Calu3 (cell line): ENCODE measurements at regions not wholly inside any gene's neighbourhood (a gene's known extent, or its start where the extent isn't known, plus 50 kb on each side); places are given as distances from the start of the nearest gene placed in this dataset.

ENCODE experiments used
- BruUV-seq: library from RNA; stranded (reverse); fragments of 400-500 nt; replicated peaks from 2 replicates; lab custom pipeline; 2021; lab: Mats Ljungman, UMichigan
- CTCF ChIA-PET: fragments of 300-600 bp; sonication (Branson Sonifier 250); formaldehyde crosslinking; loops from one replicate; lab custom pipeline; 2022; ENCODE audit warnings: antibody characterized with exemption; lab: Charles Lee
- DNase-seq: peaks from one replicate; pipeline ENCODE4 v3.0.0; 2022
- H3K27ac Mint-ChIP-seq: one replicate; pipeline ENCODE4 v1.8.0; 2022; ENCODE audit warnings: mixed read lengths; ENCODE audit not compliant: unreplicated experiment
- H3K27me3 Mint-ChIP-seq: one replicate; pipeline ENCODE4 v1.8.0; 2022; ENCODE audit warnings: mixed read lengths; ENCODE audit not compliant: unreplicated experiment
- H3K36me3 Mint-ChIP-seq: one replicate; pipeline ENCODE4 v1.8.0; 2022; ENCODE audit warnings: mild to moderate bottlenecking, moderate library complexity, mixed read lengths; ENCODE audit not compliant: insufficient read depth, unreplicated experiment
- H3K4me1 Mint-ChIP-seq: one replicate; pipeline ENCODE4 v1.8.0; 2022; ENCODE audit warnings: mild to moderate bottlenecking, low read depth, mixed read lengths; ENCODE audit not compliant: unreplicated experiment
- H3K4me3 Mint-ChIP-seq: one replicate; pipeline ENCODE4 v1.8.0; 2022; ENCODE audit warnings: mild to moderate bottlenecking, low read depth, moderate library complexity, mixed read lengths; ENCODE audit not compliant: unreplicated experiment
- H3K9me3 Mint-ChIP-seq: one replicate; pipeline ENCODE4 v1.8.0; 2022; ENCODE audit warnings: low read depth, mixed read lengths; ENCODE audit not compliant: unreplicated experiment
- CTCF ChIP-seq: fragments of 200-600 bp; IDR thresholded peaks from one replicate; pipeline ENCODE4 v1.8.0; 2022; ENCODE audit warnings: antibody characterized with exemption; ENCODE audit not compliant: unreplicated experiment
- intact Hi-C: fragments of 100-400 bp; cut with micrococcal nuclease; formaldehyde crosslinking; loops from one replicate; pipeline ENCODE4 v1.10.0; 2022; ENCODE audit not compliant: unreplicated experiment

GRCh38 chr18:985212-985661 is 80.6 kb downstream of the ADCYAP1 start:
- BruUV-seq: no TSS peak
- TF ChIP-seq CTCF: no peak

GRCh38 chr18:986051-986450 is 81.4 kb downstream of the ADCYAP1 start:
- TF ChIP-seq CTCF: no peak
- no peaks in the 10 kb centered on the region for H3K9me3 Mint-ChIP-seq
- BruUV-seq: no TSS peak

More at GRCh38 chr18:985212-985661, 80.6 kb downstream of the ADCYAP1 start:
- CTCF ChIA-PET: no interaction called here
- peaks cover 2% of the 10 kb centered on the region for H3K27me3 Mint-ChIP-seq
- no peak for DNase-seq
- H3K9me3 Mint-ChIP-seq: no peaks in the 10 kb centered on the region
- H3K4me3 Mint-ChIP-seq: no peak overlapping the region
- H3K27ac Mint-ChIP-seq: no peak overlapping the region
- H3K36me3 Mint-ChIP-seq: no peaks in the 10 kb centered on the region
- intact Hi-C loops: no loop called here
- H3K4me1 Mint-ChIP-seq: no peaks in the 10 kb centered on the region

GRCh38 chr18:986552-986951 is 81.9 kb downstream of the ADCYAP1 start:
- no TSS peak for BruUV-seq
- no peaks in the 10 kb centered on the region for H3K9me3 Mint-ChIP-seq
- TF ChIP-seq CTCF: no peak
- no peak for DNase-seq
- H3K27me3 Mint-ChIP-seq: peaks cover 11% of the 10 kb centered on the region
- no peak overlapping the region for H3K27ac Mint-ChIP-seq
- intact Hi-C loops: no loop called here
- H3K4me1 Mint-ChIP-seq: no peaks in the 10 kb centered on the region
- no peaks in the 10 kb centered on the region for H3K36me3 Mint-ChIP-seq
- H3K4me3 Mint-ChIP-seq: no peak overlapping the region
- CTCF ChIA-PET: no interaction called here

More at GRCh38 chr18:986051-986450, 81.4 kb downstream of the ADCYAP1 start:
- Mint-ChIP-seq H3K4me1 (no peaks in the 10 kb centered on the region), H3K27ac (no peak overlapping the region), H3K4me3 (no peak overlapping the region), H3K27me3 (peaks cover 10% of the 10 kb centered on the region), H3K36me3 (no peaks in the 10 kb centered on the region)
- intact Hi-C loops: no loop called here
- no peak for DNase-seq
- CTCF ChIA-PET: no interaction called here

GRCh38 chr18:987325-988186 is 82.9 kb downstream of the ADCYAP1 start:
- no peak for DNase-seq
- no peak for TF ChIP-seq CTCF
- CTCF ChIA-PET: no interaction called here
- H3K27me3 Mint-ChIP-seq: peaks cover 11% of the 10 kb centered on the region
- H3K4me1 Mint-ChIP-seq: no peaks in the 10 kb centered on the region
- intact Hi-C loops: no loop called here
- no peak overlapping the region for H3K4me3 Mint-ChIP-seq
- H3K27ac Mint-ChIP-seq: no peak overlapping the region
- no peaks in the 10 kb centered on the region for H3K36me3 Mint-ChIP-seq
- H3K9me3 Mint-ChIP-seq: peaks cover 2% of the 10 kb centered on the region
- BruUV-seq: no TSS peak
